ENCODE measurements at regions not wholly inside any gene's neighbourhood (a gene's known extent, or its start where the extent isn't known, plus 50 kb on each side); places are given as distances from the start of the nearest gene placed in this dataset.

GRCh38 chr2:176536439-176537133 is 267.3 kb downstream of the MTX2 start:
- DNase-seq (ENCODE audit: extremely low read depth in 1 of 2, low read depth in 1 of 2), result no peak

GRCh38 chr2:176537932-176538331 is 268.7 kb downstream of the MTX2 start:
- no peak for DNase-seq (ENCODE audit: extremely low read depth in 1 of 2, low read depth in 1 of 2)

GRCh38 chr2:176540995-176541394 is 271.8 kb downstream of the MTX2 start:
- DNase-seq (ENCODE audit: extremely low read depth in 1 of 2, low read depth in 1 of 2), result no peak

DNA sequence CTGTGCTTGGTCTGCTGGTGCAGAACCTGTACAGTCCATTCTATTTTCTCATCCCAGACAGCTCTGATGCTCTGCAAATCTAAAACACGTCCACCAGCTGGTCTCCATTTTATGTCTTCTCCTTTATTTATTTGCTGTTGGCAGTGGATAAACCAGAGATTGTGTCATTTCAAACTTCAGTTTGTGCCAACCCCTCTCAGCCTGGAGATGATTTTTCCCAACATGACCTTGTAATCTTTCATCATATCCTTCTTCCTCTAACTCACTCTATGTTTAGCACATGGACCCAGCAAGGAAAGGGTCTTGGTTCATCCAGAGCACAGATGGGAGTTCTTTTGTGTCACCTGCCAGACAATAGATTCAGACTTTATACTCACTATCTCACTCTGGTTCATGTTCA is 273.2 kb downstream of the MTX2 start:
- no peak for DNase-seq (ENCODE audit: extremely low read depth in 1 of 2, low read depth in 1 of 2)

- DNase-seq (ENCODE audit: extremely low read depth in 1 of 2, low read depth in 1 of 2), result no peak
Measured at GRCh38 chr2:176544557-176544956, 275.3 kb downstream of the MTX2 start.

DNA sequence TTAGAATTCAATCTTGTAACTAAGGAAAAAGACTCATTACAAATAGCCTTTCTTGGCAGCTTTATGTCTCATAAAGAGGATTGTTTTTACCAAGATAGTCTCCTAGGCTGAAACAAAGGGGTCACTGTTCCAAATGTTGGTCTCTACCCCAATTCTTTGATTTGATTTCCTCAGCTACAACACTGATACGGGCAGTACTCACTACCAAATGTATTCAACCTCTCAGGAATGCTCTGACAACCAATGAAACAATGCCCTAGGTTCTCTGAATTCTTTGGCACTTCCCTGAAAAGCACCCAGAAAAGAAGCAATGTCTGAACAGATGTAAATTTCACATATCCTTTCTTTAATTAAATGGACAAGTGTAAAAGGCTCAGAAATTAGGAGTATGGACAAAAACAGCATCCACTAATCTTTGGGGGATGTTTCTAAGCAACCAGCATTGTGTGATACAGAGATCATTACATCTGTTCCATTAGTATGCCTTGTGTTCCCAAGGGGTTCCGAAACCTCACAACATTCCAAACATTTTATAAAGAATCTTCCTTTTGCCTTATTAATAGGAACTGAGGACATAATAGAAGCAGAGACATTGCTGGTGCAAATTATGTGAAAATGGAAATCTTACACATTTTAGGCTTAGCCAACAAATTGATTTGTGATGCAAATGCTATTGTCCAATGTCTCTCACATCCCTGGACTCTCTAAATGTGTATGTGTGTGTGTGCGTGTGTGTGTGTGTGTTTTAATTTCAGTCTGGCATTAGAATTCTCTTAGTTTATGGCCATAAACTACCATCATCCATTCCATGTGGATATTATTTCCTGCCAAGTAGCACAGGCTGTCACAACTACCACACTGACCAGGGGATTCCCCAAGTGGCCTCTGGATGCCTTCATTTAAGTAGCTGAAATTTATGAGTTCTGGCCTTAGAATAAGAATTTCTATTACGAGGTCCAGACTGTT is 276.0 kb downstream of the MTX2 start:
- no peak for DNase-seq (ENCODE audit: extremely low read depth in 1 of 2, low read depth in 1 of 2)

DNA sequence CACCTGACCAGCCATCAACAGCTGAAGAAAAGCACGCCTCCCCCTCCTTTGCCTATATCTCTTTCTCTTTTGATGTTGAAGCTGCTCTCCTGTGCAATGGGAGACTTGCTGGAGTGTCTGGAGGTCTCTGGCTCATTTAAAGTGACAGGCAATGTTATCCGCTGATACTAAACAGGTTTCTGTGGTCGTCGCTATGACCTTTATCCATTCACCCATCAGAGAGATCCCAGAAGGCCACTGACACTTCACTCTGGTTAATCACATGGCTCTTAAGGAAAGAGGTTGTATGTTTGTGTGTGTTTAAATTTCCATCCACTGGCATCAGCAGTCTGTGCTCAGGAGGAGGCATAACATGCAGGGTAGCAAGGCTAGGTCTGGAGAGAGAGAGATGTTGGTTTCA is 277.3 kb downstream of the MTX2 start:
- DNase-seq (ENCODE audit: extremely low read depth in 1 of 2, low read depth in 1 of 2), result no peak

GRCh38 chr2:176552501-176553135 is 283.4 kb downstream of the MTX2 start:
- DNase-seq (ENCODE audit: extremely low read depth in 1 of 2, low read depth in 1 of 2), result no peak

- peak in 1 of 2 donors; percentile 17 for DNase-seq (ENCODE audit: extremely low read depth in 1 of 2, low read depth in 1 of 2)
Measured at GRCh38 chr2:176553685-176554100, 284.5 kb downstream of the MTX2 start.

DNA sequence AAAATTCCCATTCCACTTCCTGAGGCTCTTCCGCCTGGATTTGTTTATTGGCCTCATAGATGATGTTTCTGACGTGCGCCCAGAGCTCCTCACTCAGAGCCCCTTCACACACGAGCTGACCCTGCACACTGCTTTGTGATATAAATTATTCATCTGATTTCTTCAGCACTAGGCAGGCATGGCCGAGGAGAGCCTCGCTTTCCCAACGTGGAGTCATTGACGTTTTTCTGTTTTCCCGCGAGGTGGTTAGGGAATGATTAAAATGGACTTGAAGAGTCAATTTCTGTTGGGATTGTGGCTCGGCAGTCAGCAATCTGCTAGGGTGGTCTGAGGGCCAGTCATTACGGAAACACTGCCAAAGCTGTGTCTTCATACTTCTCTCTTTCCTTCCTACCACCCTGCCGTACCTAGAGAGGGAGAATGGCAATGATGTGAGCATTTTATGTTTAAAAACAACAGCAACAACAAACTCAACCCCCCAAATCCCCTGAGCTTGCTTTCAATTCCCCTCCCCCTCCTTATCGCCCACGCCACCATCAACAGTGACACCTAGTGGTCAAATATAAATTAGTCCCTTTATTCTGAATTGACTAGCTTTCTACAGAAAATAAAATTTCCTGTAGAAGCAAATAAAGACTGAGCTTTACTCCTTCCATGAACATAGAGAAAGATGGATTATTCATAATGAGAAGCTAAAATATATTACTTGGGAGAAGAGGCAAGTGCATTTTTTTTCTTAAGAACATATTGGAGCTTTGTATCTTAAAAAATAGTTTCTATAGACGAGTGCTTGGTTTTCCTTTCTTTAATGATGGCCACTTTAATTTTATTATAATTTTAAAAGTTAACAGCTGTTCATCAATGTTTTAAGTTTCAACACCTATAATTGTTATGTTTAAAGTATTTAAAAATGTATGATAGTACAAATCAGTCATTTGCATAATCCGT is 285.1 kb downstream of the MTX2 start:
- no peak for DNase-seq (ENCODE audit: extremely low read depth in 1 of 2, low read depth in 1 of 2)

- DNase-seq (ENCODE audit: extremely low read depth in 1 of 2, low read depth in 1 of 2), result no peak
Measured at GRCh38 chr2:176555112-176555511, 285.9 kb downstream of the MTX2 start.

DNA sequence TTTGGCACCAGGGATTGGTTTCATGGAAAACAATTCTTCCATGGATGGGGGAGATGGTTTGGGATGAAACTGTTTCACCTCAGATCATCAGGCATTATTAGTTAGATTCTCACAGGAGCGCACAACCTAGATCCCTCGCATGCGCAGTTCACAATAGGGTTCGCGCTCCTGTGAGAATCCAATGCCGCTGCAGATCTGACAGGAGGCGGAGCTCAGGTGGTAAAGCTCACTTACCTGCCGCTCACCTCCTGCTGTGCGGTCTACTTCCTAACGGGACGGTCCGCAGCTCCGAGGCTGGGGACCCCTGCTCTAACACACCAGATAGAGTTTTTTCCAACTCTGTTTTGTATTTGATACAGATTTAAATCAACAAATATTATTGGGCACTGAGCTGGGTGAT is 286.5 kb downstream of the MTX2 start:
- DNase-seq (ENCODE audit: extremely low read depth in 1 of 2, low read depth in 1 of 2), result no peak

DNA sequence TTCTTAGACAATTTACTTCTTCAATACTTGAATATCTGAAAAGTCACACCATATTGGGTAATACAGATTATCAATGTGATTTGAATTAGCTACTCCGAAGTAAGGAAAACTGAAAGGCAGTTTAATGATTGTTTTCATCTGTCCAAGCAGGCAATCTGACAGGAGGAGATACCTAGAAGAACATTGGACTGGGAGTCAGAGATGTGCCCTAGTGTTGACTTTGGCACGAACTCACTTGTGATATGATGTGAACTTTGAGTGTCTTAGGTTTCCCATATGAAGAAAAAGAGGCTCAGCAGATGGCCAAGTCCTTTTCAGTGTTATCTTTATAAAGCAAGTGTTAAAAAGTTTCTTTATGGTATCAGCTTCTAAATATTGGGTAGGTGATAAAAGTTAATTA is 287.1 kb downstream of the MTX2 start:
- no peak for DNase-seq (ENCODE audit: extremely low read depth in 1 of 2, low read depth in 1 of 2)

- no peak for DNase-seq (ENCODE audit: extremely low read depth in 1 of 2, low read depth in 1 of 2)
Measured at GRCh38 chr2:176557821-176558220, 288.6 kb downstream of the MTX2 start.

DNA sequence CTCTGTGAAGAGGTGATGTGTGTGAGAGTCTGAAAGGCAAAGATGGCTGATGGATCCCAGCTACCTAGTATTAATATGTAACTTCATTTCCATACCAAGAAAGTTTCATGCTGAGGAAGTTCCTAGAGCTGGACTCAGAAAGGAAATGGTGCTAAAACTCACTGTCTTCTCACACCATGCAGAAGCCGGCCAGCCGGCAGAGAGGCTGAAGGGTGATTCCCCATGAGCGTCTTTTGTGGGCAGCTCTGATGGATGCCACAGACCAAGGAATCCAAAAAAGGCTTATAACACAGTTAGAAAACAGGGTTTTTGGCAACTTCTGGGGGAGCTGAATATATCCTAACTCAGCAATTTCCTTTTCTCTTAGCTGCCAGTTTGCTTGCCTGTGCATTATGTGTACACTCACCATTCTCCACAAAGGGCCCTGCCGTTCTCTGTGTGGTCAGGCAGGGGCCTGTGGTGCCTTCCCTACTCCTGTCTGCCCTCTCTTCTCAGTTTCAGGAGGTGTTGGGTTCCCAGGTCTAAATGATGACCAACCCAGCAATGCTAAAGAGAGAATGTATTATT is 289.4 kb downstream of the MTX2 start:
- DNase-seq (ENCODE audit: extremely low read depth in 1 of 2, low read depth in 1 of 2), result no peak

- no peak for DNase-seq (ENCODE audit: extremely low read depth in 1 of 2, low read depth in 1 of 2)
Measured at GRCh38 chr2:176560296-176560695, 291.1 kb downstream of the MTX2 start.

DNA sequence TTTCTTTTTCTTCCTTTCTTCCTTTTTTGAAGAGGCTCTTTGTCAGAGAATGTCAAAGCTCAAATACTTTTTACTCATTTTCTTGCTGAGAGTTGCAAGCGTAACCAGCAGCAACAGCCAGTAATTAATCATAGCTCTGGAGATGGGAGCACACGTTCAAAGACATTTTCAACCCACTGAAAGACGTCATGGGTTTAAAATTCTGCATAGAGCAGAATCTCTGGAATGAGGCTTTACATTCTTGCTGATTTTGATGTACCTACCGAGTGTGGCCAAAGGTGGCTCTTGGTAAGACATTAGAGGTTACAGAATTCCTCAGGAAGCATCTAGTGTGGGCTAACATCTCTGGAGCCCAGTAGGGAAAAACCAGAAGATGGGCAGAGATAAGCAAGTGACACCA is 292.5 kb downstream of the MTX2 start:
- DNase-seq (ENCODE audit: extremely low read depth in 1 of 2, low read depth in 1 of 2), result no peak

DNA sequence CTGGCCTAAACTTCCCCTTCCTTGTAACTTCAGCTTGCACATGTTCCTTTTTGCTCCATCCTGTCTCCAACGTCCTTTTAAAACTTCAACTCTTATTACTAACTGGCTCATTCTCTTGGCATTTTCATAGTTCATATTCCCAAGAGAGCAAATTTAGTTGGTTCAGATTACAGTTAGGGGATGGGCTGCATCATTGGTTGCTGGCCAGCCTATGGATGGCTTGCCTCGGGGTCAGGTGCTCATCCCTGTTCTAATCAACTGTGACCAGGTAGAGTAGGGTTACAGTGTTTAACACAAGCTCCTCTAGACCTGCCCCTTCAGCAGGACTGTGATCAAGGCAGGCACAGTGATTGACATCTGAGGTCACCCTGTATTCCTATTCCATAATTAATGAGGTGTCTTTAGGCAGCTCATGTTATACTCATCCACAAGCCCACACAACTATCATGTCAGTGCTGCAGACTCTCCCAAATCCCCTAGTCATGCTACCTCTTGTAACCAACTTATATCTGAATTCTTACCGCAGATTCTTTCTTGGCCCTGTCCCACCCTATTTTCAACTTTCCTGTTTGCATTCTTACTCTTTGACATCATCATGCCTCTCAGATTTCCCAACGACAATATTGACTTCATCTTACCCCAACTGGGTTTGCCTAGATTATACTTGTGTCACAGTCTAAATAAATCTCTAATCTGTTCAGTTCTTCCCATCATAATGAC is 293.3 kb downstream of the MTX2 start:
- no peak for DNase-seq (ENCODE audit: extremely low read depth in 1 of 2, low read depth in 1 of 2)

GRCh38 chr2:176565641-176566323 is 296.5 kb downstream of the MTX2 start:
- no peak for DNase-seq (ENCODE audit: extremely low read depth in 1 of 2, low read depth in 1 of 2)

All from stimulated activated CD8-positive, alpha-beta memory T cell treated with anti-CD3 and anti-CD28 coated beads, Interleukin-7, amount 100 ng/mL, for 48 hours (primary cell).